Panc1 (cell line): ENCODE measurements at regions not wholly inside any gene's neighbourhood (a gene's known extent, or its start where the extent isn't known, plus 50 kb on each side); places are given as distances from the start of the nearest gene placed in this dataset.

ENCODE experiments used
- ATAC-seq: fragments of 200-7000 bp; cut with Tn5 transposase; 2 replicates; pipeline ENCODE4 v1.9.1; 2020; ENCODE audit warnings: mild to moderate bottlenecking, moderate library complexity
- BruUV-seq: library from RNA; stranded (reverse); fragments of 400-500 nt; replicated peaks from 2 replicates; lab custom pipeline; 2021; lab: Mats Ljungman, UMichigan
- CTCF ChIA-PET: fragments of 300-600 bp; sonication (Branson Sonifier 250); formaldehyde crosslinking; loops from one replicate; lab custom pipeline; 2022; ENCODE audit warnings: antibody characterized with exemption; lab: Charles Lee
- POLR2A ChIA-PET: fragments of 300-600 bp; sonication (Branson Sonifier 250); formaldehyde crosslinking; loops from one replicate; lab custom pipeline; 2022; ENCODE audit warnings: antibody characterized with exemption; lab: Charles Lee
- DNase-seq: peaks from one replicate; pipeline ENCODE4 v3.0.0-alpha.2; 2010; ENCODE audit warnings: low read depth, low spot score
- H3K27ac ChIP-seq: 2 replicates; pipeline ENCODE4 v1.5.1; 2011; ENCODE audit warnings: mild to moderate bottlenecking, low read length, inconsistent platforms
- H3K27me3 ChIP-seq: fragments of 200-500 bp; sonication (Bioruptor generic); 2 replicates; pipeline ENCODE4 v1.6.0; 2014; ENCODE audit warnings: low read length, inconsistent platforms; ENCODE audit not compliant: control insufficient read depth, insufficient read depth
- H3K36me3 ChIP-seq: fragments of 200-500 bp; sonication (Bioruptor generic); 2 replicates; pipeline ENCODE4 v1.5.1; 2014; ENCODE audit warnings: inconsistent platforms, mild to moderate bottlenecking, low read length, moderate library complexity; ENCODE audit not compliant: control insufficient read depth, insufficient read depth
- H3K4me1 ChIP-seq: 2 replicates; pipeline ENCODE4 v1.5.1; 2011; ENCODE audit warnings: inconsistent platforms, mild to moderate bottlenecking, low read length, moderate library complexity; ENCODE audit not compliant: control insufficient read depth, insufficient read depth
- H3K4me3 ChIP-seq, 2 experiments: 2 replicates each; pipeline ENCODE4 v1.5.1; 2011 to 2012; ENCODE audit warnings: low read depth in 2 of 2, low read length in 2 of 2, mild to moderate bottlenecking in 2 of 2, inconsistent platforms in 1 of 2, moderate library complexity in 1 of 2
- H3K9me3 ChIP-seq: fragments of 200-500 bp; sonication (Bioruptor generic); 2 replicates; pipeline ENCODE4 v1.5.1; 2014; ENCODE audit warnings: low read depth, mild to moderate bottlenecking, inconsistent platforms, low read length, moderate library complexity; ENCODE audit not compliant: control insufficient read depth, insufficient read depth
- POLR2AphosphoS5 ChIP-seq: IDR thresholded peaks from 2 replicates; pipeline ENCODE4 v1.6.1; 2012; ENCODE audit warnings: mild to moderate bottlenecking, low read depth, low read length, moderate library complexity
- SIN3A ChIP-seq: IDR thresholded peaks from 2 replicates; pipeline ENCODE4 v1.6.1; 2012; ENCODE audit warnings: low read depth, mild to moderate bottlenecking, low read length, moderate library complexity, borderline replicate concordance; ENCODE audit not compliant: insufficient read depth
- TCF7L2 ChIP-seq: IDR thresholded peaks from 2 replicates; pipeline ENCODE4 v1.6.1; 2011; ENCODE audit warnings: mild to moderate bottlenecking, low read depth, low read length, inconsistent platforms
- in situ Hi-C: cut with HindIII; loops from 2 replicates; pipeline ENCODE4 v1.10.0; 2016; ENCODE audit warnings: low sequenced_read_pairs, low pct_unique_long_range_greater_than_20kb
- intact Hi-C: fragments of 100-400 bp; cut with micrococcal nuclease; formaldehyde crosslinking; loops from one replicate; pipeline ENCODE4 v1.10.0; 2022; ENCODE audit not compliant: unreplicated experiment
- TF ChIP-seq, protein P1 (sequence below), 2 experiments: IDR thresholded peaks; 2 replicates each; pipeline ENCODE4 v1.6.1; 2011 to 2012; ENCODE audit warnings: low read depth in 2 of 2, control low read depth in 1 of 2, low read length in 1 of 2, mild to moderate bottlenecking in 1 of 2, moderate library complexity in 1 of 2; ENCODE audit not compliant: insufficient read depth in 1 of 2
- TF ChIP-seq, protein P2 (sequence below): fragments of 450-650 bp; IDR thresholded peaks from 2 replicates; pipeline ENCODE4 v1.5.1; 2017; ENCODE audit warnings: mild to moderate bottlenecking

DNA sequence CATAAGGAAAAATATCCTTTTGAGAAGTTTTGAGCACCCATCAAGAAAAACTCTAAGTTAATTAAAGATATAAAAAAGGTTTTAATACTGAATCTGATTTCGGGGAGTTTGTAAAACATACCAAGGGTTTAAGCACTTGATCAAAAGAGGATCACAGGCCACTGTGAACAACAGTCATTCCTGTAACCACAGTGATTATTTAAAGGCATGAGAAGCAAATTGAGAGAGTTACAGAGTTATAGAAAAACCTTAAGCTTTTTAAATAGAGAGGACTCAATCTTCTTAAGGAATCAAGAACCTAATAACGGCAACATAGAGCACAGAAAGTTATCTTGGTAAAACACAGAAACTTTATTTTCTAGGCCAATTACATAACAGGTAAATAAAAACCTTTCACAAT lies 831.6 kb downstream of the C6orf118 start:
- DNase-seq (no peak), ATAC-seq (no peak)
- H3K4me1 ChIP-seq: no peaks in the 10 kb centered on the region
- POLR2A ChIA-PET: no interaction called here
- no peaks in the 10 kb centered on the region for H3K27me3 ChIP-seq
- intact Hi-C loops (no loop called here), in situ Hi-C loops (no loop called here)
- H3K9me3 ChIP-seq: no peaks in the 10 kb centered on the region
- CTCF ChIA-PET: no interaction called here
- no peaks in the 10 kb centered on the region for H3K36me3 ChIP-seq
- H3K27ac ChIP-seq: no peak overlapping the region
- BruUV-seq: no TSS peak
- TF ChIP-seq, protein P1, sequence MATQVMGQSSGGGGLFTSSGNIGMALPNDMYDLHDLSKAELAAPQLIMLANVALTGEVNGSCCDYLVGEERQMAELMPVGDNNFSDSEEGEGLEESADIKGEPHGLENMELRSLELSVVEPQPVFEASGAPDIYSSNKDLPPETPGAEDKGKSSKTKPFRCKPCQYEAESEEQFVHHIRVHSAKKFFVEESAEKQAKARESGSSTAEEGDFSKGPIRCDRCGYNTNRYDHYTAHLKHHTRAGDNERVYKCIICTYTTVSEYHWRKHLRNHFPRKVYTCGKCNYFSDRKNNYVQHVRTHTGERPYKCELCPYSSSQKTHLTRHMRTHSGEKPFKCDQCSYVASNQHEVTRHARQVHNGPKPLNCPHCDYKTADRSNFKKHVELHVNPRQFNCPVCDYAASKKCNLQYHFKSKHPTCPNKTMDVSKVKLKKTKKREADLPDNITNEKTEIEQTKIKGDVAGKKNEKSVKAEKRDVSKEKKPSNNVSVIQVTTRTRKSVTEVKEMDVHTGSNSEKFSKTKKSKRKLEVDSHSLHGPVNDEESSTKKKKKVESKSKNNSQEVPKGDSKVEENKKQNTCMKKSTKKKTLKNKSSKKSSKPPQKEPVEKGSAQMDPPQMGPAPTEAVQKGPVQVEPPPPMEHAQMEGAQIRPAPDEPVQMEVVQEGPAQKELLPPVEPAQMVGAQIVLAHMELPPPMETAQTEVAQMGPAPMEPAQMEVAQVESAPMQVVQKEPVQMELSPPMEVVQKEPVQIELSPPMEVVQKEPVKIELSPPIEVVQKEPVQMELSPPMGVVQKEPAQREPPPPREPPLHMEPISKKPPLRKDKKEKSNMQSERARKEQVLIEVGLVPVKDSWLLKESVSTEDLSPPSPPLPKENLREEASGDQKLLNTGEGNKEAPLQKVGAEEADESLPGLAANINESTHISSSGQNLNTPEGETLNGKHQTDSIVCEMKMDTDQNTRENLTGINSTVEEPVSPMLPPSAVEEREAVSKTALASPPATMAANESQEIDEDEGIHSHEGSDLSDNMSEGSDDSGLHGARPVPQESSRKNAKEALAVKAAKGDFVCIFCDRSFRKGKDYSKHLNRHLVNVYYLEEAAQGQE (IDR thresholded peaks at IDR 0.05; ENCODE audit: insufficient read depth in 1 of 2, low read depth in 2 of 2, low read length in 1 of 2): no peak
- TF ChIP-seq, protein P2, sequence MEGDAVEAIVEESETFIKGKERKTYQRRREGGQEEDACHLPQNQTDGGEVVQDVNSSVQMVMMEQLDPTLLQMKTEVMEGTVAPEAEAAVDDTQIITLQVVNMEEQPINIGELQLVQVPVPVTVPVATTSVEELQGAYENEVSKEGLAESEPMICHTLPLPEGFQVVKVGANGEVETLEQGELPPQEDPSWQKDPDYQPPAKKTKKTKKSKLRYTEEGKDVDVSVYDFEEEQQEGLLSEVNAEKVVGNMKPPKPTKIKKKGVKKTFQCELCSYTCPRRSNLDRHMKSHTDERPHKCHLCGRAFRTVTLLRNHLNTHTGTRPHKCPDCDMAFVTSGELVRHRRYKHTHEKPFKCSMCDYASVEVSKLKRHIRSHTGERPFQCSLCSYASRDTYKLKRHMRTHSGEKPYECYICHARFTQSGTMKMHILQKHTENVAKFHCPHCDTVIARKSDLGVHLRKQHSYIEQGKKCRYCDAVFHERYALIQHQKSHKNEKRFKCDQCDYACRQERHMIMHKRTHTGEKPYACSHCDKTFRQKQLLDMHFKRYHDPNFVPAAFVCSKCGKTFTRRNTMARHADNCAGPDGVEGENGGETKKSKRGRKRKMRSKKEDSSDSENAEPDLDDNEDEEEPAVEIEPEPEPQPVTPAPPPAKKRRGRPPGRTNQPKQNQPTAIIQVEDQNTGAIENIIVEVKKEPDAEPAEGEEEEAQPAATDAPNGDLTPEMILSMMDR: no peak
- TF ChIP-seq SIN3A: no peak
- no peak for TF ChIP-seq POLR2AphosphoS5
- no peak for TF ChIP-seq TCF7L2
- no peak overlapping the region for H3K4me3 ChIP-seq

DNA sequence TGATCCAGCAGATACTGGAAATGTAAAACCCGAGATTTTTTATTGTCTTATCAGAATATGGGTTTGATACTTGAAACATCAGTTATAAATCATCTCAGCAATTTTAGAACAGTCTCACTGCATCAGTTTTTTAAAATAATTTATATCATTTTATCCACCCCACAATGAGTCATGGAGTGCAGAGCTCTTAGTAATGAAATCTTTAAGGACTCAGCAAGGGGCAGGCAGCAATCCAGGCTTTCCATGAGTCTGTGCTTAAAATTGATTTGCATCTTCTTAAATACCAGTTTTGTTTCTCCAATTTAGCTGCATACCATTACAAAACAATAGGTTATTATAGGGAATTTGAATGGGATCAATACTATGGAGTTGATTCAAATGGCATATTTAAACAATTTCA lies 832.3 kb downstream of the C6orf118 start:
- Histone ChIP-seq H3K36me3 (no peaks in the 10 kb centered on the region), H3K27me3 (no peaks in the 10 kb centered on the region), H3K4me1 (no peaks in the 10 kb centered on the region), H3K27ac (no peak overlapping the region), H3K9me3 (no peaks in the 10 kb centered on the region), H3K4me3 (no peak overlapping the region)
- ATAC-seq (no peak), DNase-seq (no peak)
- no TSS peak for BruUV-seq
- in situ Hi-C loops (no loop called here), intact Hi-C loops (no loop called here)
- ChIA-PET POLR2A (no interaction called here), CTCF (no interaction called here)
- TF ChIP-seq, protein P1 (IDR thresholded peaks at IDR 0.05; ENCODE audit: insufficient read depth in 1 of 2, low read depth in 2 of 2, low read length in 1 of 2): no peak
